ENCODE measurements at regions not wholly inside any gene's neighbourhood (a gene's known extent, or its start where the extent isn't known, plus 50 kb on each side); places are given as distances from the start of the nearest gene placed in this dataset.

- TF ChIP-seq IRF4 (IDR thresholded peaks at IDR 0.05; ENCODE audit: low read depth, low read length) (no peak), IRF5 (IDR thresholded peaks at IDR 0.05; ENCODE audit: borderline replicate concordance) (no peak), HDGF (IDR thresholded peaks at IDR 0.05) (no peak), CUX1 (IDR thresholded peaks at IDR 0.05; ENCODE audit: insufficient replicate concordance, low read depth, low read length) (no peak), CEBPB (IDR thresholded peaks at IDR 0.05; ENCODE audit: borderline replicate concordance in 1 of 2, low read depth in 2 of 2, low read length in 2 of 2) (no peak), JUND (IDR thresholded peaks at IDR 0.05; ENCODE audit: low read depth, low read length) (no peak), NBN (IDR thresholded peaks at IDR 0.05) (no peak), MAX (IDR thresholded peaks at IDR 0.05; ENCODE audit: low read depth, low read length) (no peak), RCOR1 (conservative IDR thresholded peaks at IDR 0.05; ENCODE audit: low read depth, low read length) (no peak), PAX5 (IDR thresholded peaks at IDR 0.05; ENCODE audit: borderline replicate concordance, low read depth, low read length) (no peak)
These were observed 105.6 kb upstream of the PTPRT start (continued) for GRCh38 chr20:43295263-43295662.

All from GM12878 (cell line).